ENCODE measurements at regions not wholly inside any gene's neighbourhood (a gene's known extent, or its start where the extent isn't known, plus 50 kb on each side); places are given as distances from the start of the nearest gene placed in this dataset.

GRCh38 chr7:108836256-108836655, 266.6 kb downstream of the DNAJB9 start:
- intact Hi-C loops (cut with micrococcal nuclease): no loop called here
- H3K4me3 Mint-ChIP-seq: no peak overlapping the region
- H3K9me3 ChIP-seq (ENCODE audit: control insufficient read depth in 2 of 3, low read length in 3 of 3): no peaks in the 10 kb centered on the region
- H3K4me1 ChIP-seq (ENCODE audit: control insufficient read depth in 2 of 2, insufficient read depth in 2 of 2, low read length in 2 of 2): no peaks in the 10 kb centered on the region
- no peaks in the 10 kb centered on the region for H3K4me1 Mint-ChIP-seq
- peaks cover 0 to 22% (median 8%) of the 10 kb centered on the region in 11 donors for H3K9me3 Mint-ChIP-seq
- DNase-seq (no peak), ATAC-seq (no peak)
- H3K4me3 ChIP-seq (ENCODE audit: low read length): no peak overlapping the region
- no peaks in the 10 kb centered on the region for H3K27me3 Mint-ChIP-seq
- CTCF ChIA-PET: no interaction called here
- H3K27ac Mint-ChIP-seq: no peak overlapping the region
- no peak overlapping the region for H3K27ac ChIP-seq (ENCODE audit: low read depth, low read length)
- H3K36me3 ChIP-seq (ENCODE audit: control insufficient read depth in 2 of 3, insufficient read depth in 3 of 3, low read length in 3 of 3): no peaks in the 10 kb centered on the region
- H3K27me3 ChIP-seq (ENCODE audit: control insufficient read depth in 2 of 2, insufficient read depth in 2 of 2, low read length in 2 of 2): no peaks in the 10 kb centered on the region
- POLR2A ChIA-PET: no interaction called here
- H3K36me3 Mint-ChIP-seq: no peaks in the 10 kb centered on the region

- Mint-ChIP-seq H3K27ac (no peak overlapping the region), H3K27me3 (peaks cover 0 to 5% (median 0%) of the 10 kb centered on the region in 5 donors), H3K9me3 (peaks cover 0 to 20% (median 8%) of the 10 kb centered on the region in 11 donors), H3K36me3 (no peaks in the 10 kb centered on the region), H3K4me3 (no peak overlapping the region), H3K4me1 (no peaks in the 10 kb centered on the region)
- Histone ChIP-seq H3K36me3 (ENCODE audit: control insufficient read depth in 2 of 3, insufficient read depth in 3 of 3, low read length in 3 of 3) (no peaks in the 10 kb centered on the region), H3K4me1 (ENCODE audit: control insufficient read depth in 2 of 2, insufficient read depth in 2 of 2, low read length in 2 of 2) (no peaks in the 10 kb centered on the region), H3K4me3 (ENCODE audit: low read length) (no peak overlapping the region), H3K27ac (ENCODE audit: low read depth, low read length) (no peak overlapping the region), H3K9me3 (ENCODE audit: control insufficient read depth in 2 of 3, low read length in 3 of 3) (no peaks in the 10 kb centered on the region), H3K27me3 (ENCODE audit: control insufficient read depth in 2 of 2, insufficient read depth in 2 of 2, low read length in 2 of 2) (no peaks in the 10 kb centered on the region)
- intact Hi-C loops (cut with micrococcal nuclease): no loop called here
- ChIA-PET POLR2A (no interaction called here), CTCF (no interaction called here)
- ATAC-seq: no peak
- no peak for DNase-seq
These were observed 268.5 kb downstream of the DNAJB9 start for GRCh38 chr7:108838198-108838597.

- intact Hi-C loops (cut with micrococcal nuclease): no loop called here
- Mint-ChIP-seq H3K4me3 (no peak overlapping the region), H3K36me3 (no peaks in the 10 kb centered on the region), H3K27me3 (peaks cover 0 to 5% (median 0%) of the 10 kb centered on the region in 5 donors), H3K9me3 (peaks cover 0 to 14% (median 5%) of the 10 kb centered on the region in 11 donors), H3K4me1 (no peaks in the 10 kb centered on the region), H3K27ac (no peak overlapping the region)
- Histone ChIP-seq H3K27me3 (ENCODE audit: control insufficient read depth in 2 of 2, insufficient read depth in 2 of 2, low read length in 2 of 2) (no peaks in the 10 kb centered on the region), H3K4me1 (ENCODE audit: control insufficient read depth in 2 of 2, insufficient read depth in 2 of 2, low read length in 2 of 2) (no peaks in the 10 kb centered on the region), H3K27ac (ENCODE audit: low read depth, low read length) (no peak overlapping the region), H3K36me3 (ENCODE audit: control insufficient read depth in 2 of 3, insufficient read depth in 3 of 3, low read length in 3 of 3) (no peaks in the 10 kb centered on the region), H3K4me3 (ENCODE audit: low read length) (no peak overlapping the region), H3K9me3 (ENCODE audit: control insufficient read depth in 2 of 3, low read length in 3 of 3) (no peaks in the 10 kb centered on the region)
- POLR2A ChIA-PET: no interaction called here
- CTCF ChIA-PET: no interaction called here
- ATAC-seq (no peak), DNase-seq (no peak)
These were observed 269.4 kb downstream of the DNAJB9 start for GRCh38 chr7:108839076-108839475.

GRCh38 chr7:108845951-108846350, 276.3 kb downstream of the DNAJB9 start:
- intact Hi-C loops (cut with micrococcal nuclease): no loop called here
- ATAC-seq: no peak
- H3K27me3 Mint-ChIP-seq: peaks cover 0 to 5% (median 0%) of the 10 kb centered on the region in 5 donors
- Histone ChIP-seq H3K4me3 (ENCODE audit: low read length) (no peak overlapping the region), H3K27me3 (ENCODE audit: control insufficient read depth in 2 of 2, insufficient read depth in 2 of 2, low read length in 2 of 2) (no peaks in the 10 kb centered on the region), H3K9me3 (ENCODE audit: control insufficient read depth in 2 of 3, low read length in 3 of 3) (no peaks in the 10 kb centered on the region), H3K36me3 (ENCODE audit: control insufficient read depth in 2 of 3, insufficient read depth in 3 of 3, low read length in 3 of 3) (no peaks in the 10 kb centered on the region), H3K27ac (ENCODE audit: low read depth, low read length) (no peak overlapping the region), H3K4me1 (ENCODE audit: control insufficient read depth in 2 of 2, insufficient read depth in 2 of 2, low read length in 2 of 2) (no peaks in the 10 kb centered on the region)
- ChIA-PET POLR2A (no interaction called here), CTCF (no interaction called here)
- H3K9me3 Mint-ChIP-seq: peaks cover 0 to 12% (median 0%) of the 10 kb centered on the region in 11 donors
- no peak for DNase-seq
- H3K27ac Mint-ChIP-seq: no peak overlapping the region
- no peaks in the 10 kb centered on the region for H3K4me1 Mint-ChIP-seq
- H3K4me3 Mint-ChIP-seq: no peak overlapping the region
- no peaks in the 10 kb centered on the region for H3K36me3 Mint-ChIP-seq

- no peaks in the 10 kb centered on the region for H3K36me3 Mint-ChIP-seq
- DNase-seq: no peak
- ChIA-PET POLR2A (no interaction called here), CTCF (no interaction called here)
- peaks cover 0 to 5% (median 0%) of the 10 kb centered on the region in 5 donors for H3K27me3 Mint-ChIP-seq
- Histone ChIP-seq H3K36me3 (ENCODE audit: control insufficient read depth in 2 of 3, insufficient read depth in 3 of 3, low read length in 3 of 3) (no peaks in the 10 kb centered on the region), H3K27me3 (ENCODE audit: control insufficient read depth in 2 of 2, insufficient read depth in 2 of 2, low read length in 2 of 2) (no peaks in the 10 kb centered on the region), H3K4me3 (ENCODE audit: low read length) (no peak overlapping the region), H3K27ac (ENCODE audit: low read depth, low read length) (no peak overlapping the region), H3K9me3 (ENCODE audit: control insufficient read depth in 2 of 3, low read length in 3 of 3) (no peaks in the 10 kb centered on the region), H3K4me1 (ENCODE audit: control insufficient read depth in 2 of 2, insufficient read depth in 2 of 2, low read length in 2 of 2) (no peaks in the 10 kb centered on the region)
- no peak for ATAC-seq
- H3K9me3 Mint-ChIP-seq: peaks cover 0 to 12% (median 0%) of the 10 kb centered on the region in 11 donors
- H3K4me1 Mint-ChIP-seq: no peaks in the 10 kb centered on the region
- intact Hi-C loops (cut with micrococcal nuclease): no loop called here
- H3K27ac Mint-ChIP-seq: no peak overlapping the region
- no peak overlapping the region for H3K4me3 Mint-ChIP-seq
These were observed 276.8 kb downstream of the DNAJB9 start for GRCh38 chr7:108846471-108846870.

- no peaks in the 10 kb centered on the region for H3K27me3 ChIP-seq (ENCODE audit: control insufficient read depth in 2 of 2, insufficient read depth in 2 of 2, low read length in 2 of 2)
- no peaks in the 10 kb centered on the region for H3K36me3 ChIP-seq (ENCODE audit: control insufficient read depth in 2 of 3, insufficient read depth in 3 of 3, low read length in 3 of 3)
- POLR2A ChIA-PET: no interaction called here
- H3K4me1 ChIP-seq (ENCODE audit: control insufficient read depth in 2 of 2, insufficient read depth in 2 of 2, low read length in 2 of 2): no peaks in the 10 kb centered on the region
- CTCF ChIA-PET: no interaction called here
- ATAC-seq (no peak), DNase-seq (no peak)
- H3K27ac ChIP-seq (ENCODE audit: low read depth, low read length): no peak overlapping the region
- no peak overlapping the region for H3K4me3 Mint-ChIP-seq
- no peak overlapping the region for H3K27ac Mint-ChIP-seq
- H3K36me3 Mint-ChIP-seq: no peaks in the 10 kb centered on the region
- H3K27me3 Mint-ChIP-seq: no peaks in the 10 kb centered on the region
- H3K9me3 Mint-ChIP-seq: peaks cover 0 to 9% (median 0%) of the 10 kb centered on the region in 11 donors
- H3K9me3 ChIP-seq (ENCODE audit: control insufficient read depth in 2 of 3, low read length in 3 of 3): no peaks in the 10 kb centered on the region
- intact Hi-C loops (cut with micrococcal nuclease): no loop called here
- no peaks in the 10 kb centered on the region for H3K4me1 Mint-ChIP-seq
- no peak overlapping the region for H3K4me3 ChIP-seq (ENCODE audit: low read length)
These were observed 278.8 kb downstream of the DNAJB9 start for GRCh38 chr7:108848486-108848885.

- ChIA-PET POLR2A (no interaction called here), CTCF (no interaction called here)
- H3K27ac ChIP-seq (ENCODE audit: low read depth, low read length): no peak overlapping the region
- no peak overlapping the region for H3K4me3 ChIP-seq (ENCODE audit: low read length)
- no peaks in the 10 kb centered on the region for H3K36me3 ChIP-seq (ENCODE audit: control insufficient read depth in 2 of 3, insufficient read depth in 3 of 3, low read length in 3 of 3)
- no peaks in the 10 kb centered on the region for H3K4me1 ChIP-seq (ENCODE audit: control insufficient read depth in 2 of 2, insufficient read depth in 2 of 2, low read length in 2 of 2)
- H3K27me3 ChIP-seq (ENCODE audit: control insufficient read depth in 2 of 2, insufficient read depth in 2 of 2, low read length in 2 of 2): no peaks in the 10 kb centered on the region
- DNase-seq: no peak
- intact Hi-C loops (cut with micrococcal nuclease): no loop called here
- H3K27me3 Mint-ChIP-seq: peaks cover 0 to 12% (median 0%) of the 10 kb centered on the region in 5 donors
- H3K9me3 Mint-ChIP-seq: peaks cover 0 to 14% (median 4%) of the 10 kb centered on the region in 11 donors
- no peak for ATAC-seq
- no peaks in the 10 kb centered on the region for H3K36me3 Mint-ChIP-seq
- peaks cover 0 to 5% (median 0%) of the 10 kb centered on the region in 3 experiments for H3K9me3 ChIP-seq (ENCODE audit: control insufficient read depth in 2 of 3, low read length in 3 of 3)
- no peak overlapping the region for H3K4me3 Mint-ChIP-seq
- H3K27ac Mint-ChIP-seq: no peak overlapping the region
- H3K4me1 Mint-ChIP-seq: no peaks in the 10 kb centered on the region
These were observed 290.9 kb downstream of the DNAJB9 start for GRCh38 chr7:108860615-108861014.

All from naive thymus-derived CD4-positive, alpha-beta T cell (primary cell).